OCI-LY7 (cell line): ENCODE measurements at regions not wholly inside any gene's neighbourhood (a gene's known extent, or its start where the extent isn't known, plus 50 kb on each side); places are given as distances from the start of the nearest gene placed in this dataset.
"Not testable (repeated sequence)": the region's sequence is repeated elsewhere in the genome, so short reads cannot be mapped to it uniquely, and the experiment has no call there.

Experiments used
- BruUV-seq: library from RNA; stranded (reverse); fragments of 400-500 nt; replicated peaks from 2 replicates; lab custom pipeline; 2021; lab: Mats Ljungman, UMichigan
- CTCF ChIA-PET: fragments of 300-600 bp; sonication (Branson Sonifier 250); formaldehyde crosslinking; loops from one replicate; lab custom pipeline; 2022; ENCODE audit warnings: antibody characterized with exemption; ENCODE audit not compliant: unreplicated experiment; lab: Charles Lee
- POLR2A ChIA-PET: fragments of 300-600 bp; sonication (Branson Sonifier 250); formaldehyde crosslinking; loops from one replicate; lab custom pipeline; 2022; ENCODE audit warnings: antibody characterized with exemption; lab: Charles Lee
- DNase-seq: peaks from one replicate; pipeline ENCODE4 v3.0.0-alpha.2; 2015; ENCODE audit warnings: low spot score
- H2AFZ ChIP-seq: fragments of 200-600 bp; sonication (generic), shearing (Covaris generic); 2 replicates; pipeline ENCODE4 v1.6.1; 2014; ENCODE audit warnings: mild to moderate bottlenecking, antibody characterized with exemption, low read length, moderate library complexity
- H3K27ac ChIP-seq: fragments of 200-600 bp; sonication (generic); 2 replicates; pipeline ENCODE4 v1.5.1; 2014; ENCODE audit warnings: mixed run types, low read depth, mild to moderate bottlenecking, moderate library complexity, low read length, inconsistent platforms; ENCODE audit not compliant: poor library complexity, severe bottlenecking
- H3K36me3 ChIP-seq: fragments of 200-600 bp; sonication (generic); 2 replicates; pipeline ENCODE4 v1.6.1; 2014; ENCODE audit warnings: mild to moderate bottlenecking, antibody characterized with exemption, low read length, moderate library complexity, mixed read lengths; ENCODE audit not compliant: insufficient read depth
- H3K4me1 ChIP-seq: fragments of 200-600 bp; sonication (generic); 2 replicates; pipeline ENCODE4 v1.5.1; 2014; ENCODE audit warnings: mild to moderate bottlenecking, low read length; ENCODE audit not compliant: insufficient read depth, poor library complexity, severe bottlenecking
- H3K4me2 ChIP-seq: fragments of 200-600 bp; sonication (generic); 2 replicates; pipeline ENCODE4 v1.6.1; 2014; ENCODE audit warnings: mild to moderate bottlenecking, low read length
- H3K4me3 ChIP-seq: fragments of 200-600 bp; sonication (generic); 2 replicates; pipeline ENCODE4 v1.5.1; 2014; ENCODE audit warnings: mild to moderate bottlenecking, low read depth, low read length; ENCODE audit not compliant: poor library complexity, severe bottlenecking
- H3K79me2 ChIP-seq: fragments of 200-600 bp; sonication (generic); 2 replicates; pipeline ENCODE4 v1.6.1; 2016; ENCODE audit warnings: low read depth, mild to moderate bottlenecking, low read length, moderate library complexity, mixed read lengths; ENCODE audit not compliant: insufficient read depth
- H3K9me2 ChIP-seq: fragments of 200-600 bp; sonication (generic); 2 replicates; pipeline ENCODE4 v1.6.1; 2016; ENCODE audit warnings: mild to moderate bottlenecking, low read length, mixed read lengths; ENCODE audit not compliant: insufficient read depth
- H3K9me3 ChIP-seq: fragments of 200-600 bp; sonication (generic); 2 replicates; pipeline ENCODE4 v1.6.1; 2014; ENCODE audit warnings: mild to moderate bottlenecking, mixed run types, low read length, mixed read lengths
- H4K20me1 ChIP-seq: fragments of 200-600 bp; sonication (generic); 2 replicates; pipeline ENCODE4 v1.6.1; 2014; ENCODE audit warnings: mild to moderate bottlenecking, antibody characterized with exemption, low read length, moderate library complexity, mixed read lengths; ENCODE audit not compliant: insufficient read depth
- EZH2phosphoT487 ChIP-seq: fragments of 200-600 bp; sonication (generic); IDR thresholded peaks from 2 replicates; pipeline ENCODE4 v1.6.1; 2018; ENCODE audit warnings: low read depth, borderline replicate concordance, mild to moderate bottlenecking, mixed run types, antibody characterized with exemption, low read length, moderate library complexity, mixed read lengths
- intact Hi-C: fragments of 100-400 bp; cut with micrococcal nuclease; formaldehyde crosslinking; loops from one replicate; pipeline ENCODE4 v1.10.0; 2022; ENCODE audit not compliant: unreplicated experiment
- TF ChIP-seq, protein P1 (sequence below): fragments of 200-600 bp; sonication (generic); conservative IDR thresholded peaks from 2 replicates; pipeline ENCODE4 v1.5.1; 2014; ENCODE audit warnings: mild to moderate bottlenecking, antibody characterized with exemption, low read length, moderate library complexity, mixed read lengths

GRCh38 chr2:6139916-6140315, 447.7 kb downstream of the SOX11 start:
- intact Hi-C loops = loop anchor here (5.0 kb wide), 1 partner anchor 387 kb away; no protein-coding TSS in a partner anchor
- no peak overlapping the region for H2AFZ ChIP-seq
- CTCF ChIA-PET = no interaction called here
- H3K27ac ChIP-seq = no peak overlapping the region
- no peaks in the 10 kb centered on the region for H4K20me1 ChIP-seq
- no TSS peak for BruUV-seq
- peaks cover 7% of the 10 kb centered on the region for H3K4me1 ChIP-seq
- POLR2A ChIA-PET = no interaction called here
- peaks cover 34% of the 10 kb centered on the region; the same call in 1 of the 2 replicates for H3K9me3 ChIP-seq
- TF ChIP-seq, protein P1, sequence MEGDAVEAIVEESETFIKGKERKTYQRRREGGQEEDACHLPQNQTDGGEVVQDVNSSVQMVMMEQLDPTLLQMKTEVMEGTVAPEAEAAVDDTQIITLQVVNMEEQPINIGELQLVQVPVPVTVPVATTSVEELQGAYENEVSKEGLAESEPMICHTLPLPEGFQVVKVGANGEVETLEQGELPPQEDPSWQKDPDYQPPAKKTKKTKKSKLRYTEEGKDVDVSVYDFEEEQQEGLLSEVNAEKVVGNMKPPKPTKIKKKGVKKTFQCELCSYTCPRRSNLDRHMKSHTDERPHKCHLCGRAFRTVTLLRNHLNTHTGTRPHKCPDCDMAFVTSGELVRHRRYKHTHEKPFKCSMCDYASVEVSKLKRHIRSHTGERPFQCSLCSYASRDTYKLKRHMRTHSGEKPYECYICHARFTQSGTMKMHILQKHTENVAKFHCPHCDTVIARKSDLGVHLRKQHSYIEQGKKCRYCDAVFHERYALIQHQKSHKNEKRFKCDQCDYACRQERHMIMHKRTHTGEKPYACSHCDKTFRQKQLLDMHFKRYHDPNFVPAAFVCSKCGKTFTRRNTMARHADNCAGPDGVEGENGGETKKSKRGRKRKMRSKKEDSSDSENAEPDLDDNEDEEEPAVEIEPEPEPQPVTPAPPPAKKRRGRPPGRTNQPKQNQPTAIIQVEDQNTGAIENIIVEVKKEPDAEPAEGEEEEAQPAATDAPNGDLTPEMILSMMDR = no peak
- TF ChIP-seq EZH2phosphoT487 = no peak
- H3K9me2 ChIP-seq = no peaks in the 10 kb centered on the region
- peaks cover 5% of the 10 kb centered on the region; the same call in 1 of the 2 replicates for H3K36me3 ChIP-seq
- H3K79me2 ChIP-seq = no peaks in the 10 kb centered on the region
- no peak overlapping the region for H3K4me2 ChIP-seq
- DNase-seq = no peak
- H3K4me3 ChIP-seq = no peak overlapping the region

DNA sequence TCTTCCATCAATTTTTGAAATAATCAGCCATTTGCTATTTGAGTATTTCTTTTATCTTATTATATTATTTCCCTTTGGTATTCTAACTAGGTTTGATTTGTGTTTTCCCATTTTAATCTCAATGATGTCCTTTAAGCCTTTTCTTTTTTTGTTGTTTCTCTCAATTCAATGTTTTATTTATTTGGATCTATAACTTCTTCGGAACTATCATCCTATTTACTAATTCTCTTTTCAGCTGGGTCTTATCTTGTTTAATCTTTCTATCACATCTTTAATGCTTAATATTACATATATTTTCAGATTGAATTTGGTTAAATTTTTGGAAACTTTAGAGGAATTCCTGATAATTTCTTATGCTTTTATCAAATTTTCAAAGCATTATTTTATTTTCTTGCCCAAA, 448.3 kb downstream of the SOX11 start:
- H2AFZ ChIP-seq = no peak overlapping the region
- H3K9me2 ChIP-seq = no peaks in the 10 kb centered on the region
- no peaks in the 10 kb centered on the region for H4K20me1 ChIP-seq
- H3K27ac ChIP-seq = no peak overlapping the region
- no peak for DNase-seq
- no peaks in the 10 kb centered on the region for H3K79me2 ChIP-seq
- H3K9me3 ChIP-seq = peaks cover 40% of the 10 kb centered on the region; the same call in 1 of the 2 replicates
- TF ChIP-seq EZH2phosphoT487 = no peak
- TF ChIP-seq, protein P1 = no peak
- intact Hi-C loops = no loop called here
- BruUV-seq = no TSS peak
- H3K4me1 ChIP-seq = peaks cover 7% of the 10 kb centered on the region
- ChIA-PET CTCF (no interaction called here), POLR2A (no interaction called here)
- H3K4me2 ChIP-seq = no peak overlapping the region
- H3K36me3 ChIP-seq = peaks cover 5% of the 10 kb centered on the region; the same call in 1 of the 2 replicates
- H3K4me3 ChIP-seq = no peak overlapping the region

DNA sequence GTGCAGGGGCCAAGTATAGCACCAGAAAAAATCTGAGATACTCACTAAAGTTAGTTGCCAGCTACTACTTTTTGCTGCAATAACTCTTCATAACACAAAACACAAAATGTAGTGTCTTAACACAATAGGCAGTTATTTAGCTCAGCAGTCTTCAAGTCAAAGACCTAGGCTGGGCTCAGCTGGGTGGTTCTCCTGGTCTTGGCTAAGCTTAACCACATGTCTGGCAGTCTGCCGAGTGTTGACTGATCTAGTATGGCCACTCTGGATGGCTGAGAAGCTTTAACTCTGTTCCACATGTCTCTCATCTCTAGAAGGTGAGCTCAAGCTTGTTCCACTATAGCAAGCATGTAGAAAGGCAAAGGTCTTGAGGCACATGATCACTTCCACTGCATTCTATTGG, 451.6 kb downstream of the SOX11 start:
- Histone ChIP-seq H3K4me2 (no peak overlapping the region), H3K4me3 (no peak overlapping the region), H3K4me1 (no peaks in the 10 kb centered on the region), H3K27ac (no peak overlapping the region), H3K9me3 (peaks cover 40% of the 10 kb centered on the region; the same call in 1 of the 2 replicates), H2AFZ (no peak overlapping the region), H3K79me2 (no peaks in the 10 kb centered on the region), H4K20me1 (no peaks in the 10 kb centered on the region), H3K9me2 (no peaks in the 10 kb centered on the region), H3K36me3 (peaks cover 5% of the 10 kb centered on the region; the same call in 1 of the 2 replicates)
- intact Hi-C loops = no loop called here
- CTCF ChIA-PET = no interaction called here
- DNase-seq = no peak
- BruUV-seq = no TSS peak
- POLR2A ChIA-PET = interaction anchor here (0.6 to 1.2 kb wide), 5 partner anchors 8 to 46 kb away, joined by 3 to 5 read pairs (median 3); no protein-coding TSS in a partner anchor
- TF ChIP-seq, protein P1 = no peak
- no peak for TF ChIP-seq EZH2phosphoT487

GRCh38 chr2:6147215-6147614, 455.0 kb downstream of the SOX11 start:
- H3K27ac ChIP-seq, H3K36me3 ChIP-seq, H3K79me2 ChIP-seq, intact Hi-C loops, POLR2A ChIA-PET, BruUV-seq, CTCF ChIA-PET, H3K9me2 ChIP-seq, H2AFZ ChIP-seq, H3K4me1 ChIP-seq, H3K4me3 ChIP-seq, H4K20me1 ChIP-seq, DNase-seq, H3K4me2 ChIP-seq: not testable (repeated sequence)
- H3K9me3 ChIP-seq = peaks cover 27% of the 10 kb centered on the region; the same call in 1 of the 2 replicates
